ENCODE measurements at regions not wholly inside any gene's neighbourhood (a gene's known extent, or its start where the extent isn't known, plus 50 kb on each side); places are given as distances from the start of the nearest gene placed in this dataset.

GRCh38 chr2:188659656-188660406, 314.3 kb upstream of the COL3A1 start:
- TF ChIP-seq CTCF (conservative IDR thresholded peaks at IDR 0.05) (no peak), ZFX (IDR thresholded peaks at IDR 0.05) (no peak)

All from C4-2B (cell line).